Endothelial cell of umbilical vein (primary cell): ENCODE measurements at regions not wholly inside any gene's neighbourhood (a gene's known extent, or its start where the extent isn't known, plus 50 kb on each side); places are given as distances from the start of the nearest gene placed in this dataset. TPM values are rescaled to one million over a fixed set of nuclear protein-coding genes. Genes with fewer than 3 reads are reported as not detected.

ENCODE experiments used
- BruUV-seq: library from RNA; stranded (reverse); fragments of 400-500 nt; replicated peaks from 2 replicates; lab custom pipeline; 2021; lab: Mats Ljungman, UMichigan
- CTCF ChIA-PET: fragments of 300-600, 350-600 bp; sonication (Branson Sonifier 250); formaldehyde crosslinking; loops from one replicate; lab custom pipeline; 2021; ENCODE audit warnings: antibody characterized with exemption, inconsistent platforms; lab: Charles Lee
- POLR2A ChIA-PET: fragments of 300-600, 350-600 bp; sonication (Branson Sonifier 250); formaldehyde crosslinking; loops from one replicate; lab custom pipeline; 2021; ENCODE audit warnings: antibody characterized with exemption, inconsistent platforms; lab: Charles Lee
- DNase-seq: peaks from one replicate; pipeline ENCODE4 v3.0.0-alpha.2; 2011; ENCODE audit warnings: low read depth, low spot score
- FAIRE-seq: peaks from 2 replicates; lab custom pipeline; 2011; peaks lifted over from hg19 to GRCh38; lab: Jason Lieb, UNC
- H2AFZ ChIP-seq: 2 replicates; pipeline ENCODE4 v1.6.0; 2012; ENCODE audit warnings: low read depth, low read length, control low read depth, inconsistent platforms
- H3K27ac ChIP-seq: 2 replicates; pipeline ENCODE4 v1.5.1; 2011; ENCODE audit warnings: low read depth, mild to moderate bottlenecking, control low read depth, low read length, moderate library complexity; ENCODE audit not compliant: insufficient read depth
- H3K27me3 ChIP-seq, 2 experiments: 2 replicates each; pipeline versions ENCODE4 v1.6.0 to v1.6.1; 2011; ENCODE audit warnings: low read length in 2 of 2, mixed read lengths in 1 of 2; ENCODE audit not compliant: control insufficient read depth in 2 of 2, insufficient read depth in 2 of 2
- H3K36me3 ChIP-seq, 2 experiments: 2 replicates in 1 of 2; 3 replicates in 1 of 2; pipeline ENCODE4 v1.5.1; 2011; ENCODE audit warnings: low read length in 2 of 2, mild to moderate bottlenecking in 1 of 2, moderate library complexity in 1 of 2; ENCODE audit not compliant: control insufficient read depth in 2 of 2, insufficient read depth in 2 of 2; ENCODE audit errors: extremely low read depth in 1 of 2
- H3K4me1 ChIP-seq: 3 replicates; pipeline ENCODE4 v1.5.1; 2011; ENCODE audit warnings: mild to moderate bottlenecking, low read length; ENCODE audit not compliant: control insufficient read depth, insufficient read depth; ENCODE audit errors: extremely low read depth
- H3K4me2 ChIP-seq: 2 replicates; pipeline ENCODE4 v1.6.1; 2011; ENCODE audit warnings: low read length, control low read depth, mixed read lengths; ENCODE audit not compliant: insufficient read depth
- H3K4me3 ChIP-seq, 3 experiments: fragments of 200-600 bp in 1 of 3; sonication (generic), shearing (Covaris generic) in 1 of 3; replicated peaks in 1 of 3; 2 replicates each; pipeline ENCODE4 v1.5.1; 2011 to 2016; ENCODE audit warnings: control low read depth in 3 of 3, low read length in 3 of 3, mild to moderate bottlenecking in 2 of 3, inconsistent platforms in 1 of 3, low read depth in 1 of 3, moderate library complexity in 1 of 3; ENCODE audit not compliant: insufficient read depth in 1 of 3
- H3K79me2 ChIP-seq: 2 replicates; pipeline ENCODE4 v1.6.0; 2012; ENCODE audit warnings: low read length, inconsistent platforms; ENCODE audit not compliant: control insufficient read depth, insufficient read depth
- H3K9ac ChIP-seq: replicated peaks from 2 replicates; pipeline ENCODE3; 2011; ENCODE audit warnings: low read length, control low read depth; ENCODE audit not compliant: insufficient read depth; ENCODE audit errors: extremely low read depth
- H3K9me1 ChIP-seq: replicated peaks from 3 replicates; pipeline ENCODE4 v1.6.0; 2011; ENCODE audit warnings: mild to moderate bottlenecking, low read length; ENCODE audit not compliant: control insufficient read depth, insufficient read depth; ENCODE audit errors: extremely low read depth
- H3K9me3 ChIP-seq: replicated peaks from 2 replicates; pipeline ENCODE4 v1.5.1; 2012; ENCODE audit warnings: low read length, inconsistent platforms; ENCODE audit not compliant: control insufficient read depth, insufficient read depth
- H4K20me1 ChIP-seq: replicated peaks from 2 replicates; pipeline ENCODE3; 2011; ENCODE audit warnings: mild to moderate bottlenecking, low read length; ENCODE audit not compliant: control insufficient read depth, insufficient read depth; ENCODE audit errors: extremely low read depth
- EZH2 ChIP-seq: IDR thresholded peaks from 2 replicates; pipeline ENCODE4 v1.6.1; 2012; ENCODE audit warnings: borderline replicate concordance, low read depth, mild to moderate bottlenecking, moderate library complexity, low read length, inconsistent platforms; ENCODE audit not compliant: severe bottlenecking
- FOS ChIP-seq: IDR thresholded peaks from 2 replicates; pipeline ENCODE4 v1.6.1; 2011; ENCODE audit warnings: mild to moderate bottlenecking, low read length, moderate library complexity, borderline replicate concordance; ENCODE audit not compliant: insufficient read depth
- GATA2 ChIP-seq: IDR thresholded peaks from 2 replicates; pipeline ENCODE4 v1.7.0; 2011; ENCODE audit warnings: low read depth, mild to moderate bottlenecking, moderate library complexity, mixed read lengths, low read length; ENCODE audit not compliant: insufficient read length, insufficient read depth
- JUN ChIP-seq: IDR thresholded peaks from 2 replicates; pipeline ENCODE4 v1.6.1; 2011; ENCODE audit warnings: borderline replicate concordance, low read depth; ENCODE audit not compliant: insufficient read length, insufficient read depth
- MYC ChIP-seq: IDR thresholded peaks from one replicate; pipeline ENCODE4 v1.6.1; 2011; ENCODE audit warnings: mild to moderate bottlenecking, low read depth, low read length
- POLR2A ChIP-seq: IDR thresholded peaks from 2 replicates; pipeline ENCODE4 v1.6.1; 2012; ENCODE audit warnings: low read depth, mild to moderate bottlenecking, control low read depth, low read length
- POLR2AphosphoS5 ChIP-seq: IDR thresholded peaks from 2 replicates; pipeline ENCODE4 v1.6.1; 2012; ENCODE audit warnings: low read depth, mild to moderate bottlenecking, control low read depth, low read length, moderate library complexity; ENCODE audit not compliant: insufficient read depth
- dilution Hi-C: fragments of 300-500 bp; cut with MboI; formaldehyde crosslinking; loops from one replicate; pipeline ENCODE4 v1.15.0; 2019; ENCODE audit warnings: low sequenced_read_pairs; ENCODE audit not compliant: extremely low pct_ligation_motif_present
- intact Hi-C: fragments of 100-400 bp; cut with micrococcal nuclease; formaldehyde crosslinking; loops from one replicate; pipeline ENCODE4 v1.10.0; 2022
- microRNA counts: library from miRNA; unstranded; fragments of <30 nt; microRNA quantifications from one replicate; lab custom pipeline; 2016
- microRNA-seq: library from miRNA; unstranded; fragments of <30 nt; microRNA quantifications from one replicate; pipeline ENCODE4 v1.2.0, GENCODE V29; 2021; ENCODE audit warnings: borderline number of aligned reads, borderline replicate concordance
- small RNA-seq: library from RNA; depleted of rRNA; stranded (forward); fragments of <200 nt; gene quantifications from one replicate; pipeline ENCODE3, GENCODE V24; 2012; ENCODE audit warnings: low replicate concordance, low read depth; ENCODE audit not compliant: insufficient read depth, insufficient read length
- TF ChIP-seq, protein P1 (sequence below): IDR thresholded peaks from 2 replicates; pipeline ENCODE4 v1.6.1; 2011; ENCODE audit not compliant: insufficient read depth, insufficient read length
- TF ChIP-seq, protein P2 (sequence below), 2 donors: IDR thresholded peaks; 1 replicate in 1 of 2; 2 replicates in 1 of 2; pipeline ENCODE4 v1.5.1; 2011; ENCODE audit warnings: low read length in 2 of 2, mild to moderate bottlenecking in 2 of 2, moderate library complexity in 2 of 2, control low read depth in 1 of 2, inconsistent platforms in 1 of 2, low read depth in 1 of 2; ENCODE audit not compliant: insufficient read depth in 1 of 2; ENCODE audit errors: extremely low read depth in 1 of 2

DNA sequence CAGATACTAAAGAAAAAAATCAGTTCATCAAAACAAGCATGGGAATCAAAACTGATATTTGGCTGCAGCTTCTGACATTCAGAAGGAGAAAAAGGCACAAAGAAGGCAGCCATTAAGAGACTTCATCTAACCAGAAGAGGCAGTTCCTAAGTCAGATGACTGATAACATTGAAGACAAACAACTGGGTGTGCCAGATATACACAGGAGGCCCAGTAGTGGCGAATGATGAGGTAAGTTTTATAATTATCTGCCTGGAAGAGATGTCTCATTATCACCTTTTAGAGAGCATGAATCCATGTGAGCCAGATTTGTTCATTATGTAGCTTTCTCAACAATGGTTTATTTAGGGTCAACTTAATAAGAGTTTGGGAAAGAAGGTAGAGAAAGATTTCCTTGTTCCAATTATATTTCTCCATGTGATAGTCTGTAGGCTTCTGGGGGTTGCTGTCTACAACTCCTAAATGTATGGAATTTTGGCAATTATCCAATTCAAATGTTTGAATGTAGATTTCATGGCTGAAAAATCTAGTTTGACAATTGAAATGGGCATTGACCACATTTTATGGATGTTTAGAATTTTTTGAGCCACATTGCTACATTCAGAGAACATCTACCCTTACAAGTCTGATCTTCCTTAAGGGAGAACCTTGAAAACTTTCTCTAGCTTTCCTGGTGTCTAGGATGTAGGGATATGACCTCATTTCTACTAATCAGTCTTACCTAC lies 50.4 kb upstream of the RASGRF1 start:
- ChIA-PET POLR2A (no interaction called here), CTCF (no interaction called here)
- no peak overlapping the region for H3K27ac ChIP-seq
- no peak for DNase-seq
- no TSS peak for BruUV-seq
- H2AFZ ChIP-seq = no peak overlapping the region
- TF ChIP-seq FOS (no peak), JUN (no peak), POLR2AphosphoS5 (no peak), EZH2 (no peak), POLR2A (no peak), GATA2 (no peak), MYC (no peak)
- TF ChIP-seq, protein P1, sequence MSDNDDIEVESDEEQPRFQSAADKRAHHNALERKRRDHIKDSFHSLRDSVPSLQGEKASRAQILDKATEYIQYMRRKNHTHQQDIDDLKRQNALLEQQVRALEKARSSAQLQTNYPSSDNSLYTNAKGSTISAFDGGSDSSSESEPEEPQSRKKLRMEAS = no peak
- TF ChIP-seq, protein P2, sequence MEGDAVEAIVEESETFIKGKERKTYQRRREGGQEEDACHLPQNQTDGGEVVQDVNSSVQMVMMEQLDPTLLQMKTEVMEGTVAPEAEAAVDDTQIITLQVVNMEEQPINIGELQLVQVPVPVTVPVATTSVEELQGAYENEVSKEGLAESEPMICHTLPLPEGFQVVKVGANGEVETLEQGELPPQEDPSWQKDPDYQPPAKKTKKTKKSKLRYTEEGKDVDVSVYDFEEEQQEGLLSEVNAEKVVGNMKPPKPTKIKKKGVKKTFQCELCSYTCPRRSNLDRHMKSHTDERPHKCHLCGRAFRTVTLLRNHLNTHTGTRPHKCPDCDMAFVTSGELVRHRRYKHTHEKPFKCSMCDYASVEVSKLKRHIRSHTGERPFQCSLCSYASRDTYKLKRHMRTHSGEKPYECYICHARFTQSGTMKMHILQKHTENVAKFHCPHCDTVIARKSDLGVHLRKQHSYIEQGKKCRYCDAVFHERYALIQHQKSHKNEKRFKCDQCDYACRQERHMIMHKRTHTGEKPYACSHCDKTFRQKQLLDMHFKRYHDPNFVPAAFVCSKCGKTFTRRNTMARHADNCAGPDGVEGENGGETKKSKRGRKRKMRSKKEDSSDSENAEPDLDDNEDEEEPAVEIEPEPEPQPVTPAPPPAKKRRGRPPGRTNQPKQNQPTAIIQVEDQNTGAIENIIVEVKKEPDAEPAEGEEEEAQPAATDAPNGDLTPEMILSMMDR (IDR thresholded peaks at IDR 0.05; ENCODE audit: extremely low read depth in 1 of 2, insufficient read depth in 1 of 2, low read depth in 1 of 2, low read length in 2 of 2) = no peak
- dilution Hi-C loops = no loop called here
- H3K4me3 ChIP-seq = no peak overlapping the region
- H3K36me3 ChIP-seq = no peaks in the 10 kb centered on the region
- no peak overlapping the region for H3K4me2 ChIP-seq
- intact Hi-C loops = no loop called here
- no peak for FAIRE-seq
- no peaks in the 10 kb centered on the region for H3K9me1 ChIP-seq
- no peaks in the 10 kb centered on the region for H3K27me3 ChIP-seq
- no peaks in the 10 kb centered on the region for H3K9me3 ChIP-seq
- H3K4me1 ChIP-seq = no peaks in the 10 kb centered on the region
- H3K79me2 ChIP-seq = no peaks in the 10 kb centered on the region
- H4K20me1 ChIP-seq = no peaks in the 10 kb centered on the region
- no peak overlapping the region for H3K9ac ChIP-seq

MicroRNA genes in the stretch of these regions (microRNA counts, 767-probe panel; counts per million panel counts)
- microRNA hsa-miR-184 (lab: Ali Mortazavi, UCI) = 723 counts per million, percentile 96 among the panel's probes with 10 or more counts

Small RNA genes lying in the stretch of these regions (microRNA-seq; reads per million reads assigned to microRNA genes)
- gene MIR184 = not detected

Small RNA genes lying in the stretch of these regions (small RNA-seq; reads per million reads assigned to genes)
- not detected for gene MIR184
